GM21390 (cell line): ENCODE measurements at regions not wholly inside any gene's neighbourhood (a gene's known extent, or its start where the extent isn't known, plus 50 kb on each side); places are given as distances from the start of the nearest gene placed in this dataset.
"Not testable (repeated sequence)": the region's sequence is repeated elsewhere in the genome, so short reads cannot be mapped to it uniquely, and the experiment has no call there.

Source experiments
- ATAC-seq: cut with Tn5 transposase; IDR thresholded peaks from one replicate; pipeline ENCODE4 v1.9.1; 2021; ENCODE audit not compliant: unreplicated experiment

- ATAC-seq = no peak
Observed at GRCh38 chr20:22690616-22691179, 106.3 kb upstream of the FOXA2 start.

GRCh38 chr20:22691369-22692118, 107.2 kb upstream of the FOXA2 start:
- ATAC-seq = peak; percentile 83

- ATAC-seq = no peak
Observed at GRCh38 chr20:22692119-22692475, 107.7 kb upstream of the FOXA2 start.

GRCh38 chr20:22692620-22693019, 108.2 kb upstream of the FOXA2 start:
- ATAC-seq = not testable (repeated sequence)

- ATAC-seq = no peak
Observed at GRCh38 chr20:22696759-22697158, 112.4 kb upstream of the FOXA2 start.

GRCh38 chr20:22698259-22698842, 114.0 kb upstream of the FOXA2 start:
- ATAC-seq = no peak

GRCh38 chr20:22699396-22699795, 115.0 kb upstream of the FOXA2 start:
- no peak for ATAC-seq

GRCh38 chr20:22700367-22700766, 116.0 kb upstream of the FOXA2 start:
- ATAC-seq = no peak

- ATAC-seq = no peak
Observed at GRCh38 chr20:22701679-22702308, 117.4 kb upstream of the FOXA2 start.

- ATAC-seq = no peak
Observed at GRCh38 chr20:22703843-22704242, 119.5 kb upstream of the FOXA2 start.

GRCh38 chr20:22711971-22712755, 127.8 kb upstream of the FOXA2 start:
- ATAC-seq = no peak

- no peak for ATAC-seq
Observed at GRCh38 chr20:22716821-22717351, 132.5 kb upstream of the FOXA2 start.

GRCh38 chr20:22717466-22717865, 133.1 kb upstream of the FOXA2 start:
- ATAC-seq = no peak

GRCh38 chr20:22719167-22719591, 134.8 kb upstream of the FOXA2 start:
- no peak for ATAC-seq

GRCh38 chr20:22720206-22720605, 135.8 kb upstream of the FOXA2 start:
- no peak for ATAC-seq

- ATAC-seq = no peak
Observed at GRCh38 chr20:22722811-22723210, 138.4 kb upstream of the FOXA2 start.

GRCh38 chr20:22723659-22724058, 139.3 kb upstream of the FOXA2 start:
- no peak for ATAC-seq

GRCh38 chr20:22728146-22728745, 143.9 kb upstream of the FOXA2 start:
- no peak for ATAC-seq

GRCh38 chr20:22729180-22729579, 144.8 kb upstream of the FOXA2 start:
- no peak for ATAC-seq

GRCh38 chr20:22729616-22730236, 145.4 kb upstream of the FOXA2 start:
- ATAC-seq = no peak
